Ishikawa (cell line): ENCODE measurements at regions not wholly inside any gene's neighbourhood (a gene's known extent, or its start where the extent isn't known, plus 50 kb on each side); places are given as distances from the start of the nearest gene placed in this dataset.

Experiments used
- CEBPB ChIP-seq: IDR thresholded peaks from 2 replicates; pipeline ENCODE4 v1.6.1; 2012
- CREB1 ChIP-seq: IDR thresholded peaks from 2 replicates; pipeline ENCODE4 v1.6.1; 2012; ENCODE audit warnings: low read depth
- EGR1 ChIP-seq: IDR thresholded peaks from 2 replicates; pipeline ENCODE4 v1.6.1; 2012
- EP300 ChIP-seq: IDR thresholded peaks from 2 replicates; pipeline ENCODE4 v1.6.1; 2012; ENCODE audit warnings: borderline replicate concordance
- MAX ChIP-seq: IDR thresholded peaks from 2 replicates; pipeline ENCODE4 v1.6.1; 2012
- RAD21 ChIP-seq: IDR thresholded peaks from 2 replicates; pipeline ENCODE4 v1.6.1; 2012; ENCODE audit warnings: low read depth
- TAF1 ChIP-seq: IDR thresholded peaks from 2 replicates; pipeline ENCODE4 v1.6.1; 2012; ENCODE audit warnings: low read depth, mild to moderate bottlenecking
- TEAD4 ChIP-seq: IDR thresholded peaks from 2 replicates; pipeline ENCODE4 v1.6.1; 2012
- USF1 ChIP-seq: IDR thresholded peaks from 2 replicates; pipeline ENCODE4 v1.6.1; 2012
- YY1 ChIP-seq: IDR thresholded peaks from 2 replicates; pipeline ENCODE4 v1.6.1; 2012; ENCODE audit warnings: low read depth
- ZBTB7A ChIP-seq: IDR thresholded peaks from 2 replicates; pipeline ENCODE4 v1.6.1; 2012; ENCODE audit warnings: low read depth

- TF ChIP-seq TAF1 (no peak), EP300 (no peak), CREB1 (no peak), YY1 (no peak), CEBPB (no peak), ZBTB7A (no peak), TEAD4 (no peak), EGR1 (no peak), RAD21 (no peak), USF1 (no peak), MAX (no peak)
These were observed 332.7 kb downstream of the PDCD6IP start for GRCh38 chr3:34131091-34131490.
